ENCODE measurements at regions not wholly inside any gene's neighbourhood (a gene's known extent, or its start where the extent isn't known, plus 50 kb on each side); places are given as distances from the start of the nearest gene placed in this dataset.
A peak's percentile ranks its signal among the peaks of the same experiment; 100 is the strongest.

DNA sequence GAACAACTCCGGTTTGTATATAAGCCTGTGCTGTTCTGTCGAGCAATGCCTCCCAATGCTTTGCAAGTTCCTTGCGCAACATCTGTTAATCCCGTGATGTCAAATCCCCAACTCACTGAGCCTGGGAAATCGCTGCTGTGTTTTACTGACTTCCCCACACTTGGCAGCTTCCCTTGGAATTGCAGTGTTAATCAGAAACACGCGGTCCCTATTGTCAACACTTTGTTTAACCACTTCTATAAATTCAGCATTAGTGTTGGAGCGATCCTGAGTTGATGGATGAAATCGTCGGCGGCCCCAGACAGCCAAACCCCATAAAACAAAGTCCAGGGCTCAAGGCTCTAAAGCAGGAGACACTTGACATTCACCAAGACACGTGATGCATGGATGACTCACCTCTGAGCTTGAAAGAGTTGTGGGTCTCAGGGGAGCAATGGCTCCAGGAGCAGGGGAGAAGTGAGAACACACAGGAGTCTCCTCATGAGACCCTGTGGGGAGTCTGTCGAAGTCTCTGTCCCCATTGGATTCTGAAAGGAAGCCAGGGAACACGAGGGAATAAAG lies 555.3 kb downstream of the MIAT start:
- DNase-seq (ENCODE audit: low read depth): peak; percentile 100
- TF ChIP-seq CTCF (IDR thresholded peaks at IDR 0.05; ENCODE audit: insufficient read depth, low read depth, low read length): no peak
- no peak overlapping the region for H3K4me3 ChIP-seq (ENCODE audit: low read depth, low read length)

GRCh38 chr22:27213294-27213693 lies 555.9 kb downstream of the MIAT start:
- TF ChIP-seq CTCF (IDR thresholded peaks at IDR 0.05; ENCODE audit: insufficient read depth, low read depth, low read length): no peak
- no peak for DNase-seq (ENCODE audit: low read depth)
- H3K4me3 ChIP-seq (ENCODE audit: low read depth, low read length): no peak overlapping the region

GRCh38 chr22:27213766-27214581 lies 556.6 kb downstream of the MIAT start:
- H3K4me3 ChIP-seq (ENCODE audit: low read depth, low read length): no peak overlapping the region
- DNase-seq (ENCODE audit: low read depth): peak; percentile 44
- no peak for TF ChIP-seq CTCF (IDR thresholded peaks at IDR 0.05; ENCODE audit: insufficient read depth, low read depth, low read length)

DNA sequence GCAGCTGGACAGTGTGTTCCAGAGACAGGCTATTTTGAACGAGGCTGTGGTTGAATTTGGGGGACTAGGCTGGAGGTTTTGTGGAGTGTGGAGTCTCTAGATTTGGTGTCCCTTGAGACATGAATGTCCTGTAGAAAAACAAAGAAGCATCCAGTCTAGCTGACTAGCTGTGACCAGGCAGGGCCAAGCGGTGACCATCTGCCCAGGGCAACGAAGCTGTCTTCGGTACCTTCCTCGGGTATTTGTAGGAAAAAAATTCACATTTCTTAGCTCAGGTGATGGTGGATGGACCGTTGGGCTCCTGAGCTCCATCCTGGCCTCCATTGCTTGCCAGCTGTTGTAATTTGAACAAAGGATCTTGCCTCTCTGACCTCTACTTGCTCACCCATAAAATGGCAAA lies 557.3 kb downstream of the MIAT start:
- TF ChIP-seq CTCF (IDR thresholded peaks at IDR 0.05; ENCODE audit: insufficient read depth, low read depth, low read length): no peak
- no peak for DNase-seq (ENCODE audit: low read depth)
- no peak overlapping the region for H3K4me3 ChIP-seq (ENCODE audit: low read depth, low read length)

DNA sequence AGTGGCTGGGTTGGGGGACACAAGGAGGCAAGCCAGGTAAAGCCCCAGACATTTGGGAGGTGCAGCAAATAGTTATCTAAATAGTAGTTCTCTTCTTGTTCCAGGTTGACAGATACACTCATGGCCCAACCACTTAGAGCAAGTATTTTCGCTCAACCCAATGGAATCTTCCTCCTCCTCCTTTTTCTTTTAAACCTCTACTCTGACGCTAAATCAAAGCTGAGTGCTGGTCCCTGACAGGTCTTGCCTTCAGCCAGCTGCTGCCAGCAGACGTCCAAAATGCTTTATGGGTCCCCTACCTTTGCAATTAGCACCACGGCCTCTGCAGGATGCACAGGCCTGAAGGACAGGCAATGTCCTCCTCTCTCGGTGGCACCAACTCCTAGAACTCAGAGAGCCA lies 558.5 kb downstream of the MIAT start:
- no peak for TF ChIP-seq CTCF (IDR thresholded peaks at IDR 0.05; ENCODE audit: insufficient read depth, low read depth, low read length)
- no peak overlapping the region for H3K4me3 ChIP-seq (ENCODE audit: low read depth, low read length)
- no peak for DNase-seq (ENCODE audit: low read depth)

GRCh38 chr22:27216444-27216843 lies 559.1 kb downstream of the MIAT start:
- H3K4me3 ChIP-seq (ENCODE audit: low read depth, low read length): no peak overlapping the region
- no peak for DNase-seq (ENCODE audit: low read depth)
- no peak for TF ChIP-seq CTCF (IDR thresholded peaks at IDR 0.05; ENCODE audit: insufficient read depth, low read depth, low read length)

Measured in fibroblast of villous mesenchyme (primary cell).